Fibroblast of mammary gland (primary cell): ENCODE measurements at regions not wholly inside any gene's neighbourhood (a gene's known extent, or its start where the extent isn't known, plus 50 kb on each side); places are given as distances from the start of the nearest gene placed in this dataset.

Experiments
- DNase-seq: peaks from one replicate; pipeline ENCODE4 v3.0.0-alpha.2; 2010; ENCODE audit warnings: low read depth
- H3K4me3 ChIP-seq: 2 replicates; pipeline ENCODE4 v1.5.1; 2011; ENCODE audit warnings: low read depth, mild to moderate bottlenecking, low read length, moderate library complexity; ENCODE audit not compliant: control insufficient read depth
- CTCF ChIP-seq: conservative IDR thresholded peaks from 2 replicates; pipeline ENCODE4 v1.5.1; 2011; ENCODE audit warnings: low read depth, low read length, inconsistent platforms; ENCODE audit not compliant: control insufficient read depth, insufficient read depth

- H3K4me3 ChIP-seq = no peak overlapping the region
- DNase-seq = no peak
- no peak for TF ChIP-seq CTCF
Observed at GRCh38 chr9:38198140-38198539, 129.1 kb upstream of the SHB start.

GRCh38 chr9:38196714-38197113, 127.7 kb upstream of the SHB start:
- no peak overlapping the region for H3K4me3 ChIP-seq
- TF ChIP-seq CTCF = no peak
- DNase-seq = no peak

GRCh38 chr9:38195737-38196161, 126.7 kb upstream of the SHB start:
- no peak overlapping the region for H3K4me3 ChIP-seq
- DNase-seq = no peak
- TF ChIP-seq CTCF = no peak

- TF ChIP-seq CTCF = no peak
- H3K4me3 ChIP-seq = no peak overlapping the region
- DNase-seq = no peak
Observed at GRCh38 chr9:38194870-38195269, 125.8 kb upstream of the SHB start.

- H3K4me3 ChIP-seq = no peak overlapping the region
- no peak for DNase-seq
- TF ChIP-seq CTCF = no peak
Observed at GRCh38 chr9:38192731-38193265, 123.8 kb upstream of the SHB start.

- DNase-seq = no peak
- no peak overlapping the region for H3K4me3 ChIP-seq
- TF ChIP-seq CTCF = no peak
Observed at GRCh38 chr9:38186404-38187115, 117.5 kb upstream of the SHB start.
